Liver (tissue), 8 donors: ENCODE measurements at regions not wholly inside any gene's neighbourhood (a gene's known extent, or its start where the extent isn't known, plus 50 kb on each side); places are given as distances from the start of the nearest gene placed in this dataset.

ENCODE experiments used
- DNase-seq: peaks from one replicate; pipeline ENCODE4 v3.0.0-alpha.2; 2017; ENCODE audit warnings: low spot score
- H3K27ac ChIP-seq, 2 donors: one replicate each; pipeline ENCODE4 v1.7.0; 2013; ENCODE audit warnings: inconsistent platforms in 2 of 2, low read length in 2 of 2, control low read depth in 1 of 2, low read depth in 1 of 2, mild to moderate bottlenecking in 1 of 2
- H3K27me3 ChIP-seq, 4 donors: one replicate each; pipeline versions ENCODE4 v1.6.1 to v1.7.0; 2013; ENCODE audit warnings: low read length in 3 of 4, inconsistent platforms in 1 of 4, mild to moderate bottlenecking in 1 of 4, moderate library complexity in 1 of 4; ENCODE audit not compliant: control insufficient read depth in 4 of 4, insufficient read depth in 4 of 4
- H3K36me3 ChIP-seq, 4 donors: one replicate each; pipeline versions ENCODE4 v1.6.1 to v1.7.0; 2013; ENCODE audit warnings: low read length in 3 of 4, mild to moderate bottlenecking in 3 of 4, low read depth in 1 of 4, moderate library complexity in 1 of 4; ENCODE audit not compliant: control insufficient read depth in 4 of 4, insufficient read depth in 3 of 4
- H3K4me1 ChIP-seq, 4 donors: one replicate each; pipeline versions ENCODE4 v1.6.1 to v1.7.0; 2013; ENCODE audit warnings: low read length in 3 of 4, mild to moderate bottlenecking in 3 of 4, moderate library complexity in 1 of 4; ENCODE audit not compliant: control insufficient read depth in 4 of 4, insufficient read depth in 4 of 4
- H3K4me3 ChIP-seq, 3 donors: one replicate each; pipeline versions ENCODE4 v1.6.1 to v1.7.0; 2013; ENCODE audit warnings: low read length in 3 of 3, control low read depth in 1 of 3, low read depth in 1 of 3, mild to moderate bottlenecking in 1 of 3
- H3K9ac ChIP-seq, 2 donors: one replicate each; pipeline ENCODE4 v1.7.0; 2013; ENCODE audit warnings: low read length in 2 of 2, mild to moderate bottlenecking in 2 of 2, moderate library complexity in 2 of 2, control low read depth in 1 of 2, low read depth in 1 of 2
- H3K9me3 ChIP-seq, 4 donors: one replicate each; pipeline versions ENCODE4 v1.6.1 to v1.7.0; 2013; ENCODE audit warnings: low read length in 3 of 4; ENCODE audit not compliant: control insufficient read depth in 4 of 4
- EGR1 ChIP-seq, 2 donors: IDR thresholded peaks; 2 replicates each; pipeline ENCODE4 v1.6.1; 2016 to 2018; ENCODE audit warnings: antibody characterized with exemption in 2 of 2, low read depth in 2 of 2
- FOXA1 ChIP-seq: IDR thresholded peaks from 2 replicates; pipeline ENCODE4 v1.6.1; 2016; ENCODE audit warnings: antibody characterized with exemption
- FOXA2 ChIP-seq: IDR thresholded peaks from 2 replicates; pipeline ENCODE4 v1.6.1; 2016; ENCODE audit warnings: antibody characterized with exemption
- GABPA ChIP-seq, 2 donors: IDR thresholded peaks in 1 of 2; conservative IDR thresholded peaks in 1 of 2; 2 replicates each; pipeline ENCODE4 v1.6.1; 2016; ENCODE audit warnings: antibody characterized with exemption in 2 of 2, mild to moderate bottlenecking in 1 of 2, moderate library complexity in 1 of 2
- HNF4A ChIP-seq, 2 donors: conservative IDR thresholded peaks; 2 replicates each; pipeline ENCODE4 v1.6.1; 2016; ENCODE audit warnings: antibody characterized with exemption in 2 of 2, mild to moderate bottlenecking in 2 of 2
- HNF4G ChIP-seq: IDR thresholded peaks from 2 replicates; pipeline ENCODE4 v1.6.1; 2016; ENCODE audit warnings: antibody characterized with exemption
- JUND ChIP-seq, 2 donors: IDR thresholded peaks; 2 replicates each; pipeline ENCODE4 v1.6.1; 2016; ENCODE audit warnings: antibody characterized with exemption in 2 of 2
- NR2F2 ChIP-seq: IDR thresholded peaks from 2 replicates; pipeline ENCODE4 v1.6.1; 2016; ENCODE audit warnings: antibody characterized with exemption
- RAD21 ChIP-seq, 2 donors: IDR thresholded peaks; 2 replicates each; pipeline ENCODE4 v1.6.1; 2016; ENCODE audit warnings: antibody characterized with exemption in 2 of 2, mild to moderate bottlenecking in 2 of 2
- RXRA ChIP-seq, 2 donors: IDR thresholded peaks; 2 replicates each; pipeline ENCODE4 v1.6.1; 2017 to 2018; ENCODE audit warnings: antibody characterized with exemption in 2 of 2, mild to moderate bottlenecking in 1 of 2
- SP1 ChIP-seq: IDR thresholded peaks from 2 replicates; pipeline ENCODE4 v1.6.1; 2018; ENCODE audit warnings: antibody characterized with exemption, mild to moderate bottlenecking
- TAF1 ChIP-seq: conservative IDR thresholded peaks from 2 replicates; pipeline ENCODE4 v1.6.1; 2016; ENCODE audit warnings: antibody characterized with exemption, mild to moderate bottlenecking
- YY1 ChIP-seq: IDR thresholded peaks from 2 replicates; pipeline ENCODE4 v1.6.1; 2016; ENCODE audit warnings: antibody characterized with exemption, mild to moderate bottlenecking
- WGBS: extraction: QIAGEN DNeasy Blood & Tissue Kit; methylation state at CpG from one replicate; pipeline ENCODE4 v1.1.7; 2013; 5-methylcytosine and 5-hydroxymethylcytosine counted together
- TF ChIP-seq, protein P1 (sequence below): IDR thresholded peaks from 2 replicates; pipeline ENCODE4 v1.6.1; 2016; ENCODE audit warnings: antibody characterized with exemption
- TF ChIP-seq, protein P2 (sequence below): IDR thresholded peaks from 2 replicates; pipeline ENCODE4 v1.6.1; 2016; ENCODE audit warnings: antibody characterized with exemption
- TF ChIP-seq, protein P3 (sequence below): IDR thresholded peaks from 2 replicates; pipeline ENCODE4 v1.6.1; 2016; ENCODE audit warnings: antibody characterized with exemption
- TF ChIP-seq, protein P4 (sequence below): IDR thresholded peaks from 2 replicates; pipeline ENCODE4 v1.6.1; 2016; ENCODE audit warnings: antibody characterized with exemption, mild to moderate bottlenecking
- TF ChIP-seq, protein P5 (sequence below): fragments of 150-350 bp; IDR thresholded peaks from 2 replicates; pipeline ENCODE4 v1.5.1; 2017; ENCODE audit warnings: improper control_type of control experiment, low read depth, low read length; ENCODE audit not compliant: missing input control
- donor health status: healthy.
- donor health status: healthy.
- donor health status: healthy.
- donor health status: healthy.
- donor health status: healthy.

DNA sequence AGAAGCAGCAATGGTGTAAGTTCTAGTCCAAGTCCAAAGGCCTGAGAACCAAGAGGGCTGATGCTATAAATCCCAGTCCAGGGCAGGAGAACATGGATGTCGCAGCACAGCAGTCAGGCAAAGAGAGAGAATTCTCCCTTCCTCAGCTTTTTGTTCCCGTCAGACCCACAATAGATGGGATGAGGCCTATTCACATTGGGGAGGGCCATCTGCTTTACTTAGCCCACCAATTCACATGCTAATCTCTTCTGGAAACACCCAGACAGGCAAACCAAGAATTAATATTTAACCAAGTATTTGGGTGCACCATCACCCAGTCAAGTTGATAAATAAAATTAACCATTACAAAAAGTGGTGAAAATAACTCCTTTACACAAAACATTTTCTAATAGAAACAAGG, 511.7 kb upstream of the UBE2E2 start:
- TF ChIP-seq, protein P1, sequence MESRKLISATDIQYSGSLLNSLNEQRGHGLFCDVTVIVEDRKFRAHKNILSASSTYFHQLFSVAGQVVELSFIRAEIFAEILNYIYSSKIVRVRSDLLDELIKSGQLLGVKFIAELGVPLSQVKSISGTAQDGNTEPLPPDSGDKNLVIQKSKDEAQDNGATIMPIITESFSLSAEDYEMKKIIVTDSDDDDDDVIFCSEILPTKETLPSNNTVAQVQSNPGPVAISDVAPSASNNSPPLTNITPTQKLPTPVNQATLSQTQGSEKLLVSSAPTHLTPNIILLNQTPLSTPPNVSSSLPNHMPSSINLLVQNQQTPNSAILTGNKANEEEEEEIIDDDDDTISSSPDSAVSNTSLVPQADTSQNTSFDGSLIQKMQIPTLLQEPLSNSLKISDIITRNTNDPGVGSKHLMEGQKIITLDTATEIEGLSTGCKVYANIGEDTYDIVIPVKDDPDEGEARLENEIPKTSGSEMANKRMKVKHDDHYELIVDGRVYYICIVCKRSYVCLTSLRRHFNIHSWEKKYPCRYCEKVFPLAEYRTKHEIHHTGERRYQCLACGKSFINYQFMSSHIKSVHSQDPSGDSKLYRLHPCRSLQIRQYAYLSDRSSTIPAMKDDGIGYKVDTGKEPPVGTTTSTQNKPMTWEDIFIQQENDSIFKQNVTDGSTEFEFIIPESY: no peak
- TF ChIP-seq FOXA2: no peak
- TF ChIP-seq HNF4A (conservative IDR thresholded peaks at IDR 0.05): no peak
- TF ChIP-seq, protein P2, sequence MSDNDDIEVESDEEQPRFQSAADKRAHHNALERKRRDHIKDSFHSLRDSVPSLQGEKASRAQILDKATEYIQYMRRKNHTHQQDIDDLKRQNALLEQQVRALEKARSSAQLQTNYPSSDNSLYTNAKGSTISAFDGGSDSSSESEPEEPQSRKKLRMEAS: no peak
- TF ChIP-seq JUND (IDR thresholded peaks at IDR 0.05): no peak
- TF ChIP-seq RAD21 (IDR thresholded peaks at IDR 0.05): no peak
- TF ChIP-seq, protein P3, sequence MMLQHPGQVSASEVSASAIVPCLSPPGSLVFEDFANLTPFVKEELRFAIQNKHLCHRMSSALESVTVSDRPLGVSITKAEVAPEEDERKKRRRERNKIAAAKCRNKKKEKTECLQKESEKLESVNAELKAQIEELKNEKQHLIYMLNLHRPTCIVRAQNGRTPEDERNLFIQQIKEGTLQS: no peak
- TF ChIP-seq, protein P4, sequence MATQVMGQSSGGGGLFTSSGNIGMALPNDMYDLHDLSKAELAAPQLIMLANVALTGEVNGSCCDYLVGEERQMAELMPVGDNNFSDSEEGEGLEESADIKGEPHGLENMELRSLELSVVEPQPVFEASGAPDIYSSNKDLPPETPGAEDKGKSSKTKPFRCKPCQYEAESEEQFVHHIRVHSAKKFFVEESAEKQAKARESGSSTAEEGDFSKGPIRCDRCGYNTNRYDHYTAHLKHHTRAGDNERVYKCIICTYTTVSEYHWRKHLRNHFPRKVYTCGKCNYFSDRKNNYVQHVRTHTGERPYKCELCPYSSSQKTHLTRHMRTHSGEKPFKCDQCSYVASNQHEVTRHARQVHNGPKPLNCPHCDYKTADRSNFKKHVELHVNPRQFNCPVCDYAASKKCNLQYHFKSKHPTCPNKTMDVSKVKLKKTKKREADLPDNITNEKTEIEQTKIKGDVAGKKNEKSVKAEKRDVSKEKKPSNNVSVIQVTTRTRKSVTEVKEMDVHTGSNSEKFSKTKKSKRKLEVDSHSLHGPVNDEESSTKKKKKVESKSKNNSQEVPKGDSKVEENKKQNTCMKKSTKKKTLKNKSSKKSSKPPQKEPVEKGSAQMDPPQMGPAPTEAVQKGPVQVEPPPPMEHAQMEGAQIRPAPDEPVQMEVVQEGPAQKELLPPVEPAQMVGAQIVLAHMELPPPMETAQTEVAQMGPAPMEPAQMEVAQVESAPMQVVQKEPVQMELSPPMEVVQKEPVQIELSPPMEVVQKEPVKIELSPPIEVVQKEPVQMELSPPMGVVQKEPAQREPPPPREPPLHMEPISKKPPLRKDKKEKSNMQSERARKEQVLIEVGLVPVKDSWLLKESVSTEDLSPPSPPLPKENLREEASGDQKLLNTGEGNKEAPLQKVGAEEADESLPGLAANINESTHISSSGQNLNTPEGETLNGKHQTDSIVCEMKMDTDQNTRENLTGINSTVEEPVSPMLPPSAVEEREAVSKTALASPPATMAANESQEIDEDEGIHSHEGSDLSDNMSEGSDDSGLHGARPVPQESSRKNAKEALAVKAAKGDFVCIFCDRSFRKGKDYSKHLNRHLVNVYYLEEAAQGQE: no peak
- TF ChIP-seq YY1: no peak
- no peak for TF ChIP-seq SP1
- TF ChIP-seq EGR1 (IDR thresholded peaks at IDR 0.05; ENCODE audit: low read depth in 2 of 2): no peak
- TF ChIP-seq HNF4G: no peak
- TF ChIP-seq FOXA1: no peak
- no peak for TF ChIP-seq GABPA (IDR thresholded peaks at IDR 0.05 in 1 of 2, conservative IDR thresholded peaks at IDR 0.05 in 1 of 2)
- no peak for TF ChIP-seq NR2F2
- TF ChIP-seq, protein P5, sequence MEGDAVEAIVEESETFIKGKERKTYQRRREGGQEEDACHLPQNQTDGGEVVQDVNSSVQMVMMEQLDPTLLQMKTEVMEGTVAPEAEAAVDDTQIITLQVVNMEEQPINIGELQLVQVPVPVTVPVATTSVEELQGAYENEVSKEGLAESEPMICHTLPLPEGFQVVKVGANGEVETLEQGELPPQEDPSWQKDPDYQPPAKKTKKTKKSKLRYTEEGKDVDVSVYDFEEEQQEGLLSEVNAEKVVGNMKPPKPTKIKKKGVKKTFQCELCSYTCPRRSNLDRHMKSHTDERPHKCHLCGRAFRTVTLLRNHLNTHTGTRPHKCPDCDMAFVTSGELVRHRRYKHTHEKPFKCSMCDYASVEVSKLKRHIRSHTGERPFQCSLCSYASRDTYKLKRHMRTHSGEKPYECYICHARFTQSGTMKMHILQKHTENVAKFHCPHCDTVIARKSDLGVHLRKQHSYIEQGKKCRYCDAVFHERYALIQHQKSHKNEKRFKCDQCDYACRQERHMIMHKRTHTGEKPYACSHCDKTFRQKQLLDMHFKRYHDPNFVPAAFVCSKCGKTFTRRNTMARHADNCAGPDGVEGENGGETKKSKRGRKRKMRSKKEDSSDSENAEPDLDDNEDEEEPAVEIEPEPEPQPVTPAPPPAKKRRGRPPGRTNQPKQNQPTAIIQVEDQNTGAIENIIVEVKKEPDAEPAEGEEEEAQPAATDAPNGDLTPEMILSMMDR: no peak
- TF ChIP-seq TAF1: no peak
- no peak for TF ChIP-seq RXRA (IDR thresholded peaks at IDR 0.05)
- Histone ChIP-seq H3K27ac (no peak overlapping the region), H3K4me3 (no peak overlapping the region), H3K27me3 (no peaks in the 10 kb centered on the region), H3K9me3 (no peaks in the 10 kb centered on the region), H3K4me1 (no peaks in the 10 kb centered on the region), H3K9ac (no peak overlapping the region), H3K36me3 (no peaks in the 10 kb centered on the region)
- DNase-seq: no peak
- WGBS: 59% methylated on average over 2 of the region's 2 CpGs
